Osteoblast (primary cell): ENCODE measurements at regions not wholly inside any gene's neighbourhood (a gene's known extent, or its start where the extent isn't known, plus 50 kb on each side); places are given as distances from the start of the nearest gene placed in this dataset.
A peak's percentile ranks its signal among the peaks of the same experiment; 100 is the strongest.
"Not testable (repeated sequence)": the region's sequence is repeated elsewhere in the genome, so short reads cannot be mapped to it uniquely, and the experiment has no call there.

ENCODE experiments used
- DNase-seq: peaks from one replicate; pipeline ENCODE4 v3.0.0; 2011; ENCODE audit warnings: low spot score, mixed read lengths; ENCODE audit not compliant: insufficient read length; ENCODE audit errors: missing footprints
- H2AFZ ChIP-seq: 2 replicates; pipeline ENCODE4 v1.6.0; 2011; ENCODE audit warnings: mild to moderate bottlenecking, low read length
- H3K27ac ChIP-seq: 2 replicates; pipeline ENCODE4 v1.5.1; 2011; ENCODE audit warnings: mild to moderate bottlenecking, low read depth, low read length, moderate library complexity
- H3K27me3 ChIP-seq: 2 replicates; pipeline ENCODE4 v1.6.0; 2012; ENCODE audit warnings: mild to moderate bottlenecking, control low read depth, inconsistent platforms, low read length, moderate library complexity; ENCODE audit not compliant: insufficient read depth
- H3K36me3 ChIP-seq: 2 replicates; pipeline ENCODE4 v1.5.1; 2011; ENCODE audit warnings: mild to moderate bottlenecking, low read length, control low read depth, moderate library complexity; ENCODE audit not compliant: insufficient read depth
- H3K4me1 ChIP-seq: 2 replicates; pipeline ENCODE4 v1.5.1; 2011; ENCODE audit warnings: mild to moderate bottlenecking, low read length, control low read depth, moderate library complexity; ENCODE audit not compliant: insufficient read depth
- H3K4me2 ChIP-seq: 2 replicates; pipeline ENCODE4 v1.6.0; 2011; ENCODE audit warnings: mild to moderate bottlenecking, low read length; ENCODE audit not compliant: insufficient read depth
- H3K4me3 ChIP-seq: fragments of 200-600 bp; sonication (generic); 3 replicates; pipeline ENCODE4 v1.5.1; 2012; ENCODE audit warnings: mild to moderate bottlenecking, low read length, inconsistent platforms; ENCODE audit not compliant: insufficient read depth
- H3K79me2 ChIP-seq: 2 replicates; pipeline ENCODE4 v1.6.0; 2012; ENCODE audit warnings: mild to moderate bottlenecking, low read length, control low read depth, inconsistent platforms; ENCODE audit not compliant: insufficient read depth
- H3K9me3 ChIP-seq: 2 replicates; pipeline ENCODE4 v1.5.1; 2011; ENCODE audit warnings: low read depth, low read length, control low read depth
- H4K20me1 ChIP-seq: 2 replicates; pipeline ENCODE4 v1.6.0; 2012; ENCODE audit warnings: mild to moderate bottlenecking, low read length, control low read depth; ENCODE audit not compliant: insufficient read depth
- CTCF ChIP-seq: IDR thresholded peaks from 2 replicates; pipeline ENCODE4 v1.5.1; 2011; ENCODE audit warnings: mild to moderate bottlenecking, low read depth, low read length, moderate library complexity; ENCODE audit errors: extremely low read depth

DNA sequence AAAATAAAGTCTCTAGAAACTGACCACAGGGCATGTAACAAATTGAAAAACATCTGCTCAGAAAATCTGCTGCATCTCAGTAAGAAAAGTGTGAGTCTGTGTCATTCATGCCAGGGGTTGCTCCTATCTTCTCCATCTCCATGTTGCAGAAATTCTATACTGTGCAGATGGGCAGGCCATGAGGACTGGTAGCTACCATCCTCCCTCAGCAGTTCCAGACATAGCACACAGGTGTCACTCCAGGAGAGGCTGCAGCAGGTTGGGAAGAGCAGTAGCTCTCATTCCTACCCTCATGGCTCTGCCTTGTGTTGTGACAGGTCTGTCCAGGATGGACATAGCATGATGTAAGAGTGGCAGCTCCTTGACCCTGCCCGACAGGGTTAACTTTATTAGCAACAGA, 173.4 kb downstream of the NDUFS4 start:
- Histone ChIP-seq H3K4me3 (no peak overlapping the region), H3K27ac (no peak overlapping the region), H3K79me2 (no peaks in the 10 kb centered on the region), H3K27me3 (peaks cover 3% of the 10 kb centered on the region), H3K36me3 (no peaks in the 10 kb centered on the region), H4K20me1 (no peaks in the 10 kb centered on the region), H3K4me1 (no peaks in the 10 kb centered on the region), H3K9me3 (no peaks in the 10 kb centered on the region), H3K4me2 (no peak overlapping the region), H2AFZ (no peak overlapping the region)
- TF ChIP-seq CTCF: no peak
- no peak for DNase-seq

DNA sequence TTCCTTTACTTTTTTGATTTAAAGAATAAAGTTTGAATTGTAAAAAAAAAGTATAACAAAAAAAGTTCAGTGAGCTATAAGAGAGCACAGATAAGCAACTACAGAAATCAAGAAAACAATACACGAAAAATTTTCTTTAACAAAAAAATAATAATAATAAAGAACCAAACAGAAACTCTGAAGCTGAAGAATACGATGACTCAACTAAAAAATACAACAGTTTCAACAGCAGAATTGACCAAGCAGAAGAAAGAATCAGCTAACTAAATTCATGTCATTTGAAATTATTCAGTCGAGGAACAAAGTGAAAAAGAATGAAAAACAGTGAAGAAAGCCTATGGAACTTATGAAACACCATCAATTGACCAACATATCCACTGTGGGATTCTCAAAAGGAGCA, 177.7 kb downstream of the NDUFS4 start:
- no peak overlapping the region for H3K4me3 ChIP-seq
- no peak for TF ChIP-seq CTCF
- DNase-seq: no peak
- H3K9me3 ChIP-seq: no peaks in the 10 kb centered on the region
- no peak overlapping the region for H3K27ac ChIP-seq
- H3K27me3 ChIP-seq: no peaks in the 10 kb centered on the region
- no peaks in the 10 kb centered on the region for H3K79me2 ChIP-seq
- H3K4me1 ChIP-seq: no peaks in the 10 kb centered on the region
- H4K20me1 ChIP-seq: no peaks in the 10 kb centered on the region
- no peak overlapping the region for H2AFZ ChIP-seq
- H3K4me2 ChIP-seq: no peak overlapping the region
- H3K36me3 ChIP-seq: no peaks in the 10 kb centered on the region

DNA sequence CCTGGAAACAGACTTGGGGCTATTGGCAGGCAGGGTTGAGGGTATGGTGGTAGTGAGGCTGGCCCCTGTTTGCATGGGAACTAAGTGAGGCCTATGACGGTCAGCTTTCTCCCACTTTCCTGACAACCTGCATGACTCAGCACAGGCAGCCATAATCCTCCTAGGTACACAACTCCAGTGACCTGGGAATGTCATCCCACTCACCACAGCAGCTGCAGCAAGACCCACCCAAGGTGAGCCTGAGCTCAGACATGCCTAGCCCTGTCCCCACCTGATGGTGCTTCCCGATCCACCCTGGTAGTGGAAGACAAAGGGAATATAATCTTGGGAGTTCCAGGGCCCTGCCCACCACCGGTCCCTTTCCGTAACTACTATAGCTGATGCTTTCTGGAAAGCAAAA, 178.7 kb downstream of the NDUFS4 start:
- TF ChIP-seq CTCF: no peak
- DNase-seq: peak; percentile 57

DNA sequence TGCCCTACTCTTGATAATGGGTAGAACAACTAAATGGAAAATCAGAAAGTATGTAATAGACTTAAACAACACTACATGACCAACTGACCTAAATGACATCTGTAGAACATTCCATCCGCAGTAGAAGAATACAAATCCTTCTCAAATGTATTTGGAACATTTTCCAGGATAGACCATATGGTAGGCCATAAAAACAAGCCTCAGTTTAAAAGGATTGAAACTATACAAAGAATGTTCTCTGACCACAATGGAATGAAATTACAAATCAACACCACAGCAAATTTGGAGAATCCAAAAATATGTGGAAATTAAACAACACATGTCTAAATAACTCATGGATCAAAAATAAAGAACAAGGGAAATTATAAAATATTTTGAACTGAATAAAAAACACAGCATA, 189.2 kb downstream of the NDUFS4 start:
- DNase-seq: no peak
- Histone ChIP-seq H3K4me1 (no peaks in the 10 kb centered on the region), H3K79me2 (no peaks in the 10 kb centered on the region), H3K36me3 (no peaks in the 10 kb centered on the region), H3K9me3 (no peaks in the 10 kb centered on the region), H3K4me3 (no peak overlapping the region), H4K20me1 (no peaks in the 10 kb centered on the region), H3K27me3 (no peaks in the 10 kb centered on the region), H3K27ac (no peak overlapping the region), H3K4me2 (no peak overlapping the region), H2AFZ (no peak overlapping the region)
- no peak for TF ChIP-seq CTCF

More for the DNA sequence above, 178.7 kb downstream of the NDUFS4 start:
- Histone ChIP-seq H3K79me2 (no peaks in the 10 kb centered on the region), H3K36me3 (no peaks in the 10 kb centered on the region), H3K4me3 (no peak overlapping the region), H3K4me2 (no peak overlapping the region), H3K4me1 (no peaks in the 10 kb centered on the region), H2AFZ (no peak overlapping the region), H3K9me3 (no peaks in the 10 kb centered on the region), H3K27ac (no peak overlapping the region), H4K20me1 (no peaks in the 10 kb centered on the region), H3K27me3 (no peaks in the 10 kb centered on the region)

DNA sequence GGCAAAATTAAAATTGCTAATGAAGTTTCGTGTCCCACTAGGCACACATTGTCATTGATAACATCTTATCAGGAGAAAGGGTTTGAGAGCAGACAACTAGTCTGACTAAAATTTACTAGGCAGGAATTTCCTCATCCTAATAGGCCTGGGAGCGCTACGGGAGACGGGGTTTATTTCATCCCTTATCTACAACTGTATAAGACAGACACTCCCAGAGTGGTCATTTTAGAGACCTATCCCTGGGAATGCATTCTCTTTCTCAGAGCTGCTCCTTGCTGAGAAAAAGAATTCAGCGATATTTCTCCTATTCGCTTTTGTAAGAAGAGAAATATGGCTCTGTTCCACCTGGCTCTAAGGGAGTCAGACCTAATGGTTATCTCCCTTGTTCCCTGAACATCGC, 191.8 kb downstream of the NDUFS4 start:
- H3K79me2 ChIP-seq, H2AFZ ChIP-seq, H3K4me3 ChIP-seq, H3K27me3 ChIP-seq, DNase-seq, H4K20me1 ChIP-seq, H3K4me1 ChIP-seq, H3K4me2 ChIP-seq, H3K36me3 ChIP-seq, H3K27ac ChIP-seq, H3K9me3 ChIP-seq: not testable (repeated sequence)
